Breast epithelium (tissue), 4 donors: ENCODE measurements at regions not wholly inside any gene's neighbourhood (a gene's known extent, or its start where the extent isn't known, plus 50 kb on each side); places are given as distances from the start of the nearest gene placed in this dataset.

ENCODE experiments used
- DNase-seq, 2 donors: peaks; one replicate each; pipeline ENCODE4 v3.0.0-alpha.2; 2019; ENCODE audit warnings: low spot score in 2 of 2
- H3K27ac ChIP-seq, 2 donors: fragments of 200-600 bp; sonication (generic) in 1 of 2; one replicate each; pipeline ENCODE4 v1.5.1; 2016 to 2019; ENCODE audit warnings: mild to moderate bottlenecking in 1 of 2
- H3K27me3 ChIP-seq, 2 donors: fragments of 200-600 bp; sonication (generic) in 1 of 2; one replicate each; pipeline versions ENCODE4 v1.5.1 to v1.6.0; 2017 to 2019; ENCODE audit warnings: control low read depth in 1 of 2, mild to moderate bottlenecking in 1 of 2
- H3K36me3 ChIP-seq: fragments of 200-600 bp; one replicate; pipeline ENCODE4 v1.5.1; 2019
- H3K4me1 ChIP-seq, 2 donors: fragments of 200-600 bp; sonication (generic); one replicate each; pipeline ENCODE4 v1.5.1; 2016 to 2019; ENCODE audit warnings: control low read depth in 1 of 2
- H3K4me3 ChIP-seq, 3 donors: fragments of 200-600 bp; sonication (generic); 1 replicate in 2 of 3; 2 replicates in 1 of 3; pipeline ENCODE4 v1.5.1; 2016 to 2019; ENCODE audit warnings: mild to moderate bottlenecking in 3 of 3, moderate library complexity in 2 of 3
- H3K9me3 ChIP-seq, 2 donors: fragments of 200-600 bp; sonication (generic) in 1 of 2; one replicate each; pipeline ENCODE4 v1.5.1; 2016 to 2019; ENCODE audit warnings: control low read depth in 1 of 2
- CTCF ChIP-seq, 3 donors: fragments of 450-650 bp; IDR thresholded peaks; one replicate each; pipeline ENCODE4 v1.5.1; 2016 to 2017; ENCODE audit warnings: antibody characterized with exemption in 3 of 3, mild to moderate bottlenecking in 3 of 3, moderate library complexity in 3 of 3
- POLR2A ChIP-seq: fragments of 450-650 bp; IDR thresholded peaks from one replicate; pipeline ENCODE4 v1.6.1; 2016; ENCODE audit warnings: antibody characterized with exemption, mild to moderate bottlenecking, moderate library complexity
- POLR2AphosphoS5 ChIP-seq, 3 donors: sonication (generic); formaldehyde crosslinking; IDR thresholded peaks; one replicate each; pipeline ENCODE4 v1.6.1; 2017; ENCODE audit warnings: antibody characterized with exemption in 3 of 3
- intact Hi-C: fragments of 100-400 bp; cut with DNase I; formaldehyde crosslinking; loops from one replicate; pipeline ENCODE4 v1.15.1; 2023; ENCODE audit warnings: low total_unique reads

GRCh38 chr3:29207427-29207826 lies 73.4 kb upstream of the RBMS3 start:
- intact Hi-C loops = no loop called here
- no peaks in the 10 kb centered on the region for H3K9me3 ChIP-seq
- no peaks in the 10 kb centered on the region for H3K27me3 ChIP-seq
- H3K36me3 ChIP-seq = no peaks in the 10 kb centered on the region
- H3K4me1 ChIP-seq = no peaks in the 10 kb centered on the region
- DNase-seq = no peak
- no peak for TF ChIP-seq CTCF (IDR thresholded peaks at IDR 0.05)
- TF ChIP-seq POLR2AphosphoS5 (IDR thresholded peaks at IDR 0.05) = no peak
- TF ChIP-seq POLR2A = no peak
- H3K27ac ChIP-seq = no peak overlapping the region
- H3K4me3 ChIP-seq = no peak overlapping the region

GRCh38 chr3:29212789-29213433 lies 68.0 kb upstream of the RBMS3 start:
- Histone ChIP-seq H3K4me3 (no peak overlapping the region), H3K36me3 (no peaks in the 10 kb centered on the region), H3K27ac (no peak overlapping the region), H3K4me1 (no peaks in the 10 kb centered on the region), H3K9me3 (no peaks in the 10 kb centered on the region), H3K27me3 (no peaks in the 10 kb centered on the region)
- intact Hi-C loops = no loop called here
- TF ChIP-seq CTCF (IDR thresholded peaks at IDR 0.05) (no peak), POLR2AphosphoS5 (IDR thresholded peaks at IDR 0.05) (no peak), POLR2A (no peak)
- DNase-seq = no peak

- Histone ChIP-seq H3K4me3 (no peak overlapping the region), H3K9me3 (no peaks in the 10 kb centered on the region), H3K27ac (no peak overlapping the region), H3K4me1 (no peaks in the 10 kb centered on the region), H3K36me3 (no peaks in the 10 kb centered on the region), H3K27me3 (no peaks in the 10 kb centered on the region)
- intact Hi-C loops = no loop called here
- TF ChIP-seq CTCF (IDR thresholded peaks at IDR 0.05) = no peak
- no peak for TF ChIP-seq POLR2A
- no peak for TF ChIP-seq POLR2AphosphoS5 (IDR thresholded peaks at IDR 0.05)
- no peak for DNase-seq
Observed at GRCh38 chr3:29214009-29214658, 66.7 kb upstream of the RBMS3 start.

- no peak overlapping the region for H3K4me3 ChIP-seq
- no peak for DNase-seq
- H3K36me3 ChIP-seq = no peaks in the 10 kb centered on the region
- H3K27me3 ChIP-seq = no peaks in the 10 kb centered on the region
- TF ChIP-seq CTCF (IDR thresholded peaks at IDR 0.05) (no peak), POLR2A (no peak), POLR2AphosphoS5 (IDR thresholded peaks at IDR 0.05) (no peak)
- H3K4me1 ChIP-seq = no peaks in the 10 kb centered on the region
- H3K27ac ChIP-seq = no peak overlapping the region
- intact Hi-C loops = no loop called here
- H3K9me3 ChIP-seq = no peaks in the 10 kb centered on the region
Observed at GRCh38 chr3:29215948-29216347, 64.9 kb upstream of the RBMS3 start.

GRCh38 chr3:29226706-29227105 lies 54.2 kb upstream of the RBMS3 start:
- no peak for DNase-seq
- Histone ChIP-seq H3K27me3 (no peaks in the 10 kb centered on the region), H3K9me3 (no peaks in the 10 kb centered on the region), H3K27ac (no peak overlapping the region), H3K4me1 (no peaks in the 10 kb centered on the region), H3K36me3 (no peaks in the 10 kb centered on the region), H3K4me3 (no peak overlapping the region)
- intact Hi-C loops = no loop called here
- TF ChIP-seq POLR2AphosphoS5 (IDR thresholded peaks at IDR 0.05) (no peak), POLR2A (no peak), CTCF (IDR thresholded peaks at IDR 0.05) (no peak)
